ENCODE measurements at regions not wholly inside any gene's neighbourhood (a gene's known extent, or its start where the extent isn't known, plus 50 kb on each side); places are given as distances from the start of the nearest gene placed in this dataset.

GRCh38 chr6:120852293-120852849 is 481.9 kb downstream of the TBC1D32 start:
- Histone ChIP-seq H3K79me2 (ENCODE audit: control insufficient read depth, insufficient read depth, low read length) (no peaks in the 10 kb centered on the region), H3K27ac (ENCODE audit: extremely low read depth, low read depth, low read length) (no peak overlapping the region), H2AFZ (ENCODE audit: low read depth, low read length) (no peak overlapping the region), H3K4me2 (ENCODE audit: insufficient read depth, low read length) (no peak overlapping the region), H4K20me1 (replicated peaks; ENCODE audit: control insufficient read depth, insufficient read depth, low read length) (no peaks in the 10 kb centered on the region), H3K4me3 (no peak overlapping the region), H3K4me1 (replicated peaks in 1 of 2; ENCODE audit: control insufficient read depth in 2 of 2, insufficient read depth in 2 of 2, low read length in 2 of 2) (no peaks in the 10 kb centered on the region), H3K9me3 (replicated peaks; ENCODE audit: control insufficient read depth, insufficient read depth, low read depth, low read length) (no peaks in the 10 kb centered on the region), H3K27me3 (ENCODE audit: control insufficient read depth in 2 of 2, insufficient read depth in 2 of 2, low read length in 2 of 2) (no peaks in the 10 kb centered on the region), H3K36me3 (ENCODE audit: control insufficient read depth, insufficient read depth, low read length) (no peaks in the 10 kb centered on the region), H3K9me1 (ENCODE audit: control insufficient read depth, insufficient read depth, low read length) (no peaks in the 10 kb centered on the region), H3K9ac (ENCODE audit: insufficient read depth in 1 of 2, low read depth in 2 of 2, low read length in 2 of 2) (no peak overlapping the region)
- POLR2A ChIA-PET = no interaction called here
- FAIRE-seq (no peak), DNase-seq (ENCODE audit: extremely low read depth in 1 of 4, low spot score in 3 of 4) (no peak), ATAC-seq (no peak)
- in situ Hi-C loops (cut with MboI) (no loop called here), intact Hi-C loops (cut with micrococcal nuclease) (no loop called here)
- 0% methylated on average over 1 of the region's 1 CpG for WGBS (ENCODE audit: insufficient coverage, low coverage, missing lambda C conversion rate)
- TF ChIP-seq E4F1 (CRISPR knock-in tag; IDR thresholded peaks at IDR 0.05; ENCODE audit: borderline replicate concordance) (no peak), SLC30A9 (CRISPR knock-in tag; IDR thresholded peaks at IDR 0.05) (no peak), SMARCB1 (IDR thresholded peaks at IDR 0.05; ENCODE audit: insufficient read length, low read depth) (no peak), L3MBTL2 (IDR thresholded peaks at IDR 0.05) (no peak), ZFP36 (IDR thresholded peaks at IDR 0.05; ENCODE audit: low read depth, low read length, partially characterized antibody) (no peak), RBM34 (IDR thresholded peaks at IDR 0.05; ENCODE audit: borderline replicate concordance, insufficient read depth, low read length) (no peak), HLTF (IDR thresholded peaks at IDR 0.05) (no peak), CGGBP1 (CRISPR knock-in tag; IDR thresholded peaks at IDR 0.05) (no peak), ZNF316 (IDR thresholded peaks at IDR 0.05) (no peak), PRPF4 (IDR thresholded peaks at IDR 0.05; ENCODE audit: insufficient read depth, low read depth, low read length, poor library complexity, severe bottlenecking) (no peak), CEBPB (tag; IDR thresholded peaks at IDR 0.05) (no peak)
- BruUV-seq (replicated peaks) = no TSS peak
- CTCF ChIA-PET (ENCODE audit: low intra/inter-chr PET ratio) = no interaction called here
